ENCODE measurements at regions not wholly inside any gene's neighbourhood (a gene's known extent, or its start where the extent isn't known, plus 50 kb on each side); places are given as distances from the start of the nearest gene placed in this dataset.

DNA sequence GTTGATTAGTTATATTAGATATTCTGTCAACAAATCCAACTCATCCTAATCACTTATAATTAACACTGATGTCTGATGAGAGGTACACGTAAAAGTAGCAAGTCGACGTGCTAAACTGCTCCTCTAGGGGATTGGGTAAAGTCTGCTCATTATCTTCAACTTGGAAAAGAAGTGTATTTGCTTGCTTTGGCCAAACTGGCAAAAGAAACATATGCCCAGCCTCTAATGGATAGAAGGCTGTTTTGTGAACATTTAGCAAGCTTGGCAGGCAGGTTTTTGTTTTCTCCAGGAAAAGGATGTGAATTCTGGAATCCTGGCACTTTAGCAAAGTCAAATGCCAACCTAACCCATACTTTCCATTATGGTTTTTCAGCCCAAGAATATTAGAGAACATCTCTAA lies 264.8 kb downstream of the TBL1XR1 start:
- DNase-seq (ENCODE audit: low read depth), result no peak

DNA sequence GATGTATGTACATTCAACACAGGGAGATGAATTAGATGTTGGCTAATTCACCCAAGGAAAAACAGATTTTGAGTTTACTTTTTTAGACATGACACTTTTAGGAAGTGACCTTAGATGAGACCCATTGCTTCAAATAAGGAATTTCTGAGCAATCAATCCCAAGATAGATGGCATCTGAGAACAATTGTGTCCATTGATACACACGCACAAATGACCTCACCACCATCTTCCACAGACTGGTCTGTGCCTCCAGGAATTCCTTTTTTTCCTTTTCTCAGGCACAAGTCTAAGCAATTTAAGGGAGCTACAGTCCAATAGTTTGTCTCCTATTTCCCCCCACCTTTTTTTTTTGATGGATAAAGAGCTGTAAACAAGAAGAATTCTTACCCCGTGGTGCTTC lies 265.3 kb downstream of the TBL1XR1 start:
- DNase-seq (ENCODE audit: low read depth), result no peak

DNA sequence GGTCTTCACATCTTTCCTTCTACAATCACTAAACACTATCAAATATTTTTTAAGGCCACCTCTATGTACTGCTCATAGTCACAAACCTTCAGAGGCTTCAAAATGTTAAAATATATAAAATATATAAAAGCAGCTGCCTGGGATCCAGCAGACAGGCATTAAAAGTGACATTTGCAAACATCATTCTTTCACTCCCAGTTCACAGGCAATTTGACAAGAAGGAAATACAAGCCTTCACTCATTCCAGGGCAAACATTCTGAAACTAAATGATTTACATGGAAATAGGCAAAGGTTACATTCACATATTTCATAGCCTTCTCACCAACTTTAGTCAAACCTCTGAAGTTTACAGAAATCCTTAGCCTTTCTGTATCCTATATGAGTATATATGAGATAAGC lies 266.3 kb downstream of the TBL1XR1 start:
- DNase-seq (ENCODE audit: low read depth), result no peak

GRCh38 chr3:176928582-176928931 lies 268.7 kb downstream of the TBL1XR1 start:
- no peak for DNase-seq (ENCODE audit: low read depth)

DNA sequence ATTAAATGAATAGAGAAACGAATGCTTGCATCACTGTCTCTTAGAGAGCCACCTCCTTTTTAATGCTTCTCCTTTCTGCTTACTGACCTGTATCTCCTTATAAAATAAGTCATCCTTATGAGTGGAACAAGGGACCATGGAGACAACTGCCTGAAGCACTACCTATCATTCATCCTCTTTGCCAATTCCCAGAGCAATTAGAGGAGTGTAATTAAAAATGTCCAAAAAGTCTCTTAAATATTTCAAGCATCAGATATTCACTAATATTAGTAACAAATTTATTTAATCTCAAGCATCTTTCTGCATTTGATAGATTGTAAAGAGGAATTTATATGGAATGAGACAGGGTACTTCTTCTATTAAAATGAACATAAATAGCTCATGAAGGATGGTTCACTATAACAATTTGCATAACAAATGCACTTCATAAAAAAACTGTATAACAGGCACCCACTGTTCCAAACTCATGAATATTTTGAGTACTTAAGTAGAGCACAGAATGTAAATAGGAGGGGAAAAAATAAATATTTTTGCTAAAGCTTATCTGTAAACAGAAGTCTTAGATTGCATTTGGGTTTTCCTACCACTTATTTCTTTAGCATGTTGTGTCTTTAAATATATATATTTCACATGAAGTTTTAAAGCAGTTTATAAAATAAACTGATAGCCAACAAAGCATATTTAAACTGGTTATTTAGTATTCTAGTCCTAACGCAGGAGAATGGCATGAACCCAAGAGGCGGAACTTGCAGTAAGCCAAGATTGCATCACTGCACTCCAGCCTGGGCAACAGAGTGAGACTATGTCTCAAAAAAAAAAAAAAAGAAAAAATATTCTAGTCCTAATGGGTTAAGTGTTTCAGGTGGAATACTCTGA lies 269.3 kb downstream of the TBL1XR1 start:
- no peak for DNase-seq (ENCODE audit: low read depth)

DNA sequence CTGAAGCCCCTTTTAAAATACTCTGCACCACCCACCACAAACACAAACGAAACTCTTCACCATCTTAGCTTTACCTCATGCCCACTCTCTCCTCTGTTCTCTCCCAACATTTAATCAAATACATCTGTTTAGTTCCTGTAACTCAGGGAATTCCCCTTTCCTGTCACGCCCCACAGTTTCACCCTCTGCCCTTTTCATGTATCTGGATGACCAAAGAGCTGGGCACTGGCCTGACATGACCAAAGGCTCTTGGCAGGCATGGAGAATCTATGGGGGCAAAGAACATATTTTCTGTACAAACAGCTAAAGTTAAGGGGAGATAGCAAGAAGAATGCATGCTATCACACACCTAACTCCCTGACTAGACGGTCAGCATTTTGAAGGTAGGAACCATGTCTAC lies 270.0 kb downstream of the TBL1XR1 start:
- no peak for DNase-seq (ENCODE audit: low read depth)

DNA sequence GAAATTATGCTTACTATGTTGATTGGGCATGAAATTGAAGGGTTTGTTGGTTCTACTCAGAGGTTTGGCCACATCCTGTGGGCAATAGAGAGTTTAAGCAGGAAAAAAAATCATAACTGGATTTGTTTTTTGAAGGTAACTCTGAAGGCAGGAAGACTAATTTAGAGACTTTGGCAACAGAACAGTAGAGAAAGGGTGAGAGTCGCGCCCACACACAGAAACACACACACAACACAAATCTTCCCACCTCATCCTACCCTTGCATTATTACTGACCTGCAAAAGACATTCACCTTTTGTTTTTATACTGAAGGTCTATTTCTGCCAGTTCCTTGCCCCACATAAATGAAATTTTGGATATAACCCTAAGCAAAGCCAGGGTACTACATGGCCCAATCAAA lies 270.6 kb downstream of the TBL1XR1 start:
- no peak for DNase-seq (ENCODE audit: low read depth)

DNA sequence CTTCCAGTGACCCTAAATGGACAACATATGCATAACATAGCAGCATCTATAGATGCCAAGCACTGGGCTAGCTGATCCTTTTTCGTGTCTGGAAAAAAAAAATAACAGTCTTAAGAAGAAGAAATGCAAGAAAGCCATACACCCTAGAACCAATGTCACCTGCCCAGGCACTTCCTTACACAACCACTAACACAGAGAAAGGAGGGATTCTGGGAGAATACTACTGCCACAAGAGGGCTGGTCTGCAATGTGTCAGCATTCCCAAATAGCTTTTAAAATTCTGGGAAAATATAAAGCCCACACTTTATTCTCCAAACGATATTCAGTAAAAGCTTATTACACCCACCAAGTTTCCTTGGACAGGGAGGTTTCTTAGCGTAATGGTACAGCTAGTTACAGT lies 271.2 kb downstream of the TBL1XR1 start:
- no peak for DNase-seq (ENCODE audit: low read depth)

GRCh38 chr3:176920766-176921160 lies 276.5 kb downstream of the TBL1XR1 start:
- no peak for DNase-seq (ENCODE audit: low read depth)

GRCh38 chr3:176919836-176920765 lies 277.2 kb downstream of the TBL1XR1 start:
- DNase-seq (ENCODE audit: low read depth), result no peak

DNA sequence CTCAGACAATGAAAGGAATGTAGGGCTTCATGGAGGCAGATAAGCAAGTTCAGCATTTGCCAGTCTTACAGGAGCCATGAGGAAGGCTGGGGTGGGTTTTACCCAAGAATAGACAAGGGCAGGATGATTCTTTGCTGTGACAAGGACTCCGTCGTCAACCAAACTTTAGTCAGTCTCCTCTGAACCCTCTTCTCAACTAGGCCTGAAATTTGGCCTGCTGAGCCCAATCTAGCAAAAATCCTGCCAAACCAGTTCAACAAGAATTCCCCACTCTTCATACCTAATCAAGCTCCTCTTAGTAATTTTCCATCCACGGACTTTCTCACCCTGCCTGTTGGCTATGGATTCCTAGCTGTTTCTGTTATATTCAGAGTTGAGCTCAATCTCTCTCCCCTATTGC lies 280.5 kb downstream of the TBL1XR1 start:
- DNase-seq (ENCODE audit: low read depth), result no peak

- no peak for DNase-seq (ENCODE audit: low read depth)
Measured at GRCh38 chr3:176914764-176915163, 282.5 kb downstream of the TBL1XR1 start.

- DNase-seq (ENCODE audit: low read depth), result no peak
Measured at GRCh38 chr3:176911579-176911978, 285.7 kb downstream of the TBL1XR1 start.

GRCh38 chr3:176909044-176909443 lies 288.2 kb downstream of the TBL1XR1 start:
- DNase-seq (ENCODE audit: low read depth), result no peak

- DNase-seq (ENCODE audit: low read depth), result no peak
Measured at GRCh38 chr3:176906046-176906905, 291.0 kb downstream of the TBL1XR1 start.

- DNase-seq (ENCODE audit: low read depth), result no peak
Measured at GRCh38 chr3:176905331-176905730, 292.0 kb downstream of the TBL1XR1 start.

DNA sequence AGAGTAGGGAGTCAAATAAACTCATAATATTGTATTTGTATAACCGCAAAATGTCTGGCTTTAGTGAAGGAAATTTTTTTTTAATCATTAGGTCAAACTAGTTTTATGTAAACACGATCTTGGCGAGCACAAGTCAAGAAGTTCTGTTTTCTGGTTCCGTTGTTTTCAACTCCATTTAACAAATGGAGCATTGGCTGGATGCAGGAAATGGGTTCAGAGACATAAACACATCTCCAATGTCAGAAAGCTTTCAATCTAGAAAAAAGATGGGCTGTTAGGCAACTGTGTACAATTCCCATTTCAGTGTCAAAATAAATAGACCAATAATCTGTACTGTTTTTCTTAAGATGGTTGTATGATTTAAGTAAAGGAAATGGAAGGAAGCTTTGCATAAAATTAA lies 292.8 kb downstream of the TBL1XR1 start:
- DNase-seq (ENCODE audit: low read depth), result no peak

DNA sequence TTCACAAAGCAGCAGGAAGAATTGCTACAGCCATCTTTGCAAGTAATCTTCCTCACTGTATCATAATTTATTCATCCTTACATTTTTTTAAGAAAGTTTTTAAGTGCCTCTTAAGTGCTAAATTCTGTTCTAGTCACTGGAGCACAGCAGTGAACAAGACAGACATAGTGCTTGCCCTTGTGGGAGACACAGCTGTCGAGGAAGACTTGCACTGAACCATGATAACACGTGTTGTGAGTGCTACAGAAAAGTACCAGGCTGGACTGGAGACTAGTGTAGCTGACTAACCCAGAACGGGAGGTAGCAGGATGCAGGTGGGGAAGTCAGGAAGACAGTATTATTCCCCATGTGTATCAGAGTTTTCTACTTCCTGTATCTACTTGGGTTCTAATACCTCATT lies 300.6 kb downstream of the TBL1XR1 start:
- DNase-seq (ENCODE audit: low read depth), result no peak

- DNase-seq (ENCODE audit: low read depth), result no peak
Measured at GRCh38 chr3:176896165-176896564, 301.1 kb downstream of the TBL1XR1 start.

GRCh38 chr3:176879710-176880109 lies 317.6 kb downstream of the TBL1XR1 start:
- no peak for DNase-seq (ENCODE audit: low read depth)

DNA sequence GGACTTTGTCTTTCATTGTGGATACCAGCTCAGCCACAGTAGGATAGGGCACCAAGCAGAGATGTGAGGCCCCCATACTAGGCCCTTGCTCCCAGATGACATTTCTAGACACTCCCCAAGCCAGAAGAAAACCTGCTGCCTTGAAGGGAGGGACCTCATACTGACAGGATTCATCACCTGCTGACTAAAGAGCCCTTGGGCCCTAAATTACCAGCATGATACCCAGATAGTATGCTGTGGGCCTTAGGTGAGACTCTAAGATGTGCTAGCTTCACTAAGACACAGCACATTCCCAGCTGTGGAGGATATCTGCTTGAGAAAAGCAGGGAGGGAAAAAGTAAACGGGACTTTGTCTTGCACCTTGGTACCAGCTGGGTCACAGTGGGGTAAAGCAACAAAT lies 324.0 kb downstream of the TBL1XR1 start:
- no peak for DNase-seq (ENCODE audit: low read depth)

DNA sequence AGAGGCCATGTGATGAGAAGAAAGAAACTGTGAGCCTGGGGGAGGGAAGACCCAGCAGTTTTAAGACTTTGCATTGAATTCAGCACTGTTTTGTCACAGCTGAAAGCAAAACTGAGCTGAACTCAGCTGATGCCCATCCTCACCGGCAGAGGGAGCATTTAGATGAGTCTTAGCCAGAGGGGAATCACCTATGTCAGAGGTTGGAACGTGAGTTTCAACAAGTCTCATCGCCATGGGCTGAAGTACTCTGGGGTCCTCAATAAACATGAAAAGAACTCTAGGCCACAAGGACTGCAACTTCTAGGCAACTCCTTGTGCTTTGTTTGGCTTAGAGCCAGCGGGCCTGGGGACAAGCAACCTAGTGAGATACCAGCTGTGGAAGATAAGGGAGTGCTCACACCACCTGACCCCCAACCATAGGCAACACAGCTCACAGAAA lies 324.5 kb downstream of the TBL1XR1 start:
- peak; percentile 13 for DNase-seq (ENCODE audit: low read depth)
